IMR-90 (cell line): ENCODE measurements at regions not wholly inside any gene's neighbourhood (a gene's known extent, or its start where the extent isn't known, plus 50 kb on each side); places are given as distances from the start of the nearest gene placed in this dataset.

Experiments used
- ATAC-seq: fragments of 200-7000 bp; cut with Tn5 transposase; 2 replicates; pipeline ENCODE4 v1.9.1; 2020; ENCODE audit warnings: low read depth, mild to moderate bottlenecking, moderate library complexity
- BruUV-seq: library from RNA; stranded (reverse); fragments of 400-500 nt; replicated peaks from 2 replicates; lab custom pipeline; 2021; lab: Mats Ljungman, UMichigan
- CTCF ChIA-PET: fragments of 300-600 bp; formaldehyde crosslinking; extraction: SDS; loops from one replicate; lab custom pipeline; 2021; ENCODE audit warnings: antibody characterized with exemption; lab: Yijun Ruan, JAX
- POLR2A ChIA-PET: fragments of 300-600 bp; sonication (Branson Sonifier 250); formaldehyde crosslinking; loops from one replicate; lab custom pipeline; 2022; ENCODE audit warnings: antibody characterized with exemption; ENCODE audit not compliant: unreplicated experiment; lab: Charles Lee
- DNase-seq: peaks from one replicate; pipeline ENCODE4 v3.0.0; 2013
- H2AFZ ChIP-seq: replicated peaks from 2 replicates; pipeline ENCODE3; 2013; ENCODE audit warnings: low read length, mild to moderate bottlenecking; ENCODE audit not compliant: poor library complexity
- H2AK5ac ChIP-seq: 2 replicates; pipeline ENCODE4 v1.6.1; 2013; ENCODE audit warnings: low read depth, low read length, inconsistent platforms
- H2AK9ac ChIP-seq: replicated peaks from 2 replicates; pipeline ENCODE3; 2013; ENCODE audit warnings: mild to moderate bottlenecking, low read depth, low read length, moderate library complexity; ENCODE audit not compliant: poor library complexity
- H2BK120ac ChIP-seq: 2 replicates; pipeline ENCODE4 v1.6.1; 2013; ENCODE audit warnings: low read depth, low read length, inconsistent platforms
- H2BK15ac ChIP-seq: 3 replicates; pipeline ENCODE4 v1.6.1; 2013; ENCODE audit warnings: low read depth, low read length, inconsistent platforms
- H2BK20ac ChIP-seq: 2 replicates; pipeline ENCODE4 v1.6.1; 2013; ENCODE audit warnings: low read depth, mild to moderate bottlenecking, inconsistent platforms, low read length, moderate library complexity
- H2BK5ac ChIP-seq: 2 replicates; pipeline ENCODE4 v1.6.1; 2013; ENCODE audit warnings: mild to moderate bottlenecking, low read depth, low read length, inconsistent platforms; ENCODE audit not compliant: poor library complexity, severe bottlenecking
- H3K14ac ChIP-seq: replicated peaks from 2 replicates; pipeline ENCODE4 v1.6.1; 2013; ENCODE audit warnings: low read depth, low read length, inconsistent platforms
- H3K18ac ChIP-seq: 2 replicates; pipeline ENCODE4 v1.6.1; 2013; ENCODE audit warnings: low read depth, low read length, control low read depth
- H3K23ac ChIP-seq: 2 replicates; pipeline ENCODE4 v1.6.1; 2013; ENCODE audit warnings: low read depth, low read length, inconsistent platforms
- H3K27ac ChIP-seq: 2 replicates; pipeline ENCODE4 v1.5.1; 2013; ENCODE audit warnings: mild to moderate bottlenecking, control low read depth, low read length; ENCODE audit not compliant: insufficient read depth
- H3K27me3 ChIP-seq: 2 replicates; pipeline ENCODE4 v1.6.1; 2013; ENCODE audit warnings: low read length; ENCODE audit not compliant: control insufficient read depth, insufficient read depth
- H3K36me3 ChIP-seq: 2 replicates; pipeline ENCODE4 v1.6.1; 2013; ENCODE audit warnings: low read length, mixed read lengths; ENCODE audit not compliant: control insufficient read depth, insufficient read depth
- H3K4ac ChIP-seq: 2 replicates; pipeline ENCODE4 v1.6.1; 2013; ENCODE audit warnings: low read depth, low read length, inconsistent platforms
- H3K4me1 ChIP-seq: 2 replicates; pipeline ENCODE4 v1.6.1; 2013; ENCODE audit warnings: low read length, mixed read lengths; ENCODE audit not compliant: control insufficient read depth, insufficient read depth
- H3K4me2 ChIP-seq: 2 replicates; pipeline ENCODE4 v1.6.1; 2013; ENCODE audit warnings: low read depth, mild to moderate bottlenecking, control low read depth, low read length, moderate library complexity
- H3K4me3 ChIP-seq: 2 replicates; pipeline ENCODE4 v1.5.1; 2013; ENCODE audit warnings: low read depth, mild to moderate bottlenecking, control low read depth, low read length, moderate library complexity; ENCODE audit not compliant: insufficient read depth
- H3K56ac ChIP-seq: 2 replicates; pipeline ENCODE4 v1.6.1; 2013; ENCODE audit warnings: low read length, inconsistent platforms; ENCODE audit not compliant: insufficient read depth; ENCODE audit errors: extremely low read depth
- H3K79me1 ChIP-seq, 2 experiments: 2 replicates each; pipeline ENCODE4 v1.6.1; 2013; ENCODE audit warnings: low read length in 2 of 2, inconsistent platforms in 1 of 2, low read depth in 1 of 2
- H3K9ac ChIP-seq: 2 replicates; pipeline ENCODE4 v1.6.1; 2013; ENCODE audit warnings: low read depth, low read length, control low read depth
- H3K9me1 ChIP-seq: 2 replicates; pipeline ENCODE4 v1.6.1; 2013; ENCODE audit warnings: low read length, inconsistent platforms; ENCODE audit not compliant: insufficient read depth
- H3K9me3 ChIP-seq: 2 replicates; pipeline ENCODE4 v1.6.1; 2013; ENCODE audit warnings: low read length; ENCODE audit not compliant: control insufficient read depth, insufficient read depth
- H4K20me1 ChIP-seq: 2 replicates; pipeline ENCODE4 v1.6.1; 2013; ENCODE audit warnings: low read length, inconsistent platforms; ENCODE audit not compliant: insufficient read depth
- H4K5ac ChIP-seq: 2 replicates; pipeline ENCODE4 v1.6.1; 2013; ENCODE audit warnings: mild to moderate bottlenecking, low read depth, low read length, control low read depth
- H4K8ac ChIP-seq, 2 experiments: 2 replicates each; pipeline ENCODE4 v1.6.1; 2013; ENCODE audit warnings: low read depth in 2 of 2, low read length in 2 of 2, control low read depth in 1 of 2, inconsistent platforms in 1 of 2
- H4K91ac ChIP-seq: 2 replicates; pipeline ENCODE4 v1.6.1; 2013; ENCODE audit warnings: low read depth, low read length, inconsistent platforms; ENCODE audit not compliant: insufficient read depth
- FOS ChIP-seq: fragments of 150-350 bp; IDR thresholded peaks from 2 replicates; pipeline ENCODE4 v1.6.1; 2016; ENCODE audit warnings: low read depth, low read length
- MAFK ChIP-seq: IDR thresholded peaks from 2 replicates; pipeline ENCODE4 v1.6.1; 2012; ENCODE audit warnings: low read depth, low read length, improper control_type of control experiment
- POLR2A ChIP-seq: IDR thresholded peaks from 2 replicates; pipeline ENCODE4 v1.6.1; 2012; ENCODE audit warnings: mild to moderate bottlenecking, low read depth, low read length
- WGBS, 2 experiments: methylation state at CpG; one replicate each; pipeline versions ENCODE4 v1.1.5 to v1.1.7; 2013; ENCODE audit warnings: missing lambda C conversion rate in 2 of 2; ENCODE audit not compliant: insufficient read length in 1 of 2; ENCODE audit errors: extremely low coverage in 2 of 2; 5-methylcytosine and 5-hydroxymethylcytosine counted together
- dilution Hi-C: fragments of 300-500 bp; cut with HindIII; formaldehyde crosslinking; loops from one replicate; pipeline ENCODE4 v1.14.3; 2018; ENCODE audit warnings: low sequenced_read_pairs; ENCODE audit not compliant: unreplicated experiment
- in situ Hi-C: fragments of 300-500 bp; cut with MboI; formaldehyde crosslinking; loops from 3 replicates; pipeline ENCODE4 v1.14.3; 2019; ENCODE audit warnings: low sequenced_read_pairs, inconsistent platforms, mixed read lengths
- intact Hi-C: fragments of 100-400 bp; cut with micrococcal nuclease; formaldehyde crosslinking; loops from 2 replicates; pipeline ENCODE4 v1.10.0; 2022
- TF ChIP-seq, protein P1 (sequence below): fragments of 150-350 bp; IDR thresholded peaks from 2 replicates; pipeline ENCODE4 v1.6.1; 2017; ENCODE audit warnings: mild to moderate bottlenecking, antibody characterized with exemption, low read length, low read depth

DNA sequence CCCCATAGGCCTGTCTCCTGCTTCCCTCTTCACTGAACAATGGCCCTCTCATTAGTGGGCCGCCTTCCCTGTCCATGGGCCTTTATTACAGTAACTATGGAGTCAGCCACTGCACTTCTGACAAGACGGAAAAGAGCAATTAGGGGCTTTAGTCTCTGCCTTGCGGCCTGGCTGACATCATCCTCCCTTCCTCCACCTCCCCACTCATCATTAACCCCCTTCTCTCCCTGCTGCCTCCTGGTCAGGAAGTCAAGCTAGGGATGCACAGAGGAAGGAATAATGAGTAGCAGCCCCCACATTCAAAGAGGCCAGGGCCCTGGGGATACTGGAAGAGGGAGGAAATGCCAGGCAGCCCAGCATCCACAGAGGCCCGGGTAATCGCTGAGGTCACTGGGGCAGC lies 101.6 kb upstream of the PLXNA4 start:
- dilution Hi-C loops (no loop called here), in situ Hi-C loops (no loop called here), intact Hi-C loops (no loop called here)
- 11% methylated on average over 2 of the region's 5 CpGs; no CpG with 5 or more reads in 1 of the 2 experiments for WGBS, 2 experiments
- no peak overlapping the region for H2BK5ac ChIP-seq
- no peak overlapping the region for H3K4me3 ChIP-seq
- H3K27me3 ChIP-seq, result no peaks in the 10 kb centered on the region
- BruUV-seq, result no TSS peak
- DNase-seq (no peak), ATAC-seq (no peak)
- H2AK9ac ChIP-seq, result no peak overlapping the region
- no peak overlapping the region for H4K5ac ChIP-seq
- TF ChIP-seq FOS (no peak), MAFK (no peak), POLR2A (no peak)
- TF ChIP-seq, protein P1, sequence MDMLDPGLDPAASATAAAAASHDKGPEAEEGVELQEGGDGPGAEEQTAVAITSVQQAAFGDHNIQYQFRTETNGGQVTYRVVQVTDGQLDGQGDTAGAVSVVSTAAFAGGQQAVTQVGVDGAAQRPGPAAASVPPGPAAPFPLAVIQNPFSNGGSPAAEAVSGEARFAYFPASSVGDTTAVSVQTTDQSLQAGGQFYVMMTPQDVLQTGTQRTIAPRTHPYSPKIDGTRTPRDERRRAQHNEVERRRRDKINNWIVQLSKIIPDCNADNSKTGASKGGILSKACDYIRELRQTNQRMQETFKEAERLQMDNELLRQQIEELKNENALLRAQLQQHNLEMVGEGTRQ, result no peak
- no peak overlapping the region for H2BK20ac ChIP-seq
- H3K4ac ChIP-seq, result no peak overlapping the region
- ChIA-PET CTCF (no interaction called here), POLR2A (no interaction called here)
- no peak overlapping the region for H4K8ac ChIP-seq
- H3K9me3 ChIP-seq, result no peaks in the 10 kb centered on the region
- no peak overlapping the region for H3K56ac ChIP-seq
- no peak overlapping the region for H2AK5ac ChIP-seq
- no peaks in the 10 kb centered on the region for H3K79me1 ChIP-seq
- H2BK120ac ChIP-seq, result no peak overlapping the region
- H3K18ac ChIP-seq, result no peak overlapping the region
- H4K91ac ChIP-seq, result no peak overlapping the region
- no peak overlapping the region for H3K23ac ChIP-seq
- no peaks in the 10 kb centered on the region for H3K36me3 ChIP-seq
- no peak overlapping the region for H3K14ac ChIP-seq
- H4K20me1 ChIP-seq, result no peaks in the 10 kb centered on the region
- no peak overlapping the region for H3K9ac ChIP-seq
- no peaks in the 10 kb centered on the region for H3K9me1 ChIP-seq
- H2AFZ ChIP-seq, result no peak overlapping the region
- no peak overlapping the region for H2BK15ac ChIP-seq
- no peak overlapping the region for H3K27ac ChIP-seq
- H3K4me1 ChIP-seq, result no peaks in the 10 kb centered on the region
- no peak overlapping the region for H3K4me2 ChIP-seq
